Tibial nerve (tissue), 4 donors: ENCODE measurements at regions not wholly inside any gene's neighbourhood (a gene's known extent, or its start where the extent isn't known, plus 50 kb on each side); places are given as distances from the start of the nearest gene placed in this dataset.

Experiments
- DNase-seq, 2 donors: peaks; one replicate each; pipeline ENCODE4 v3.0.0-alpha.2; 2019; ENCODE audit warnings: low spot score in 2 of 2
- H3K27ac ChIP-seq, 4 donors: fragments of 200-600 bp; sonication (generic) in 3 of 4; one replicate each; pipeline ENCODE4 v1.5.1; 2017 to 2019; ENCODE audit warnings: mild to moderate bottlenecking in 1 of 4
- H3K27me3 ChIP-seq, 2 donors: fragments of 200-600 bp; sonication (generic) in 1 of 2; one replicate each; pipeline versions ENCODE4 v1.5.1 to v1.6.0; 2017 to 2019
- H3K36me3 ChIP-seq, 3 donors: fragments of 200-600 bp; sonication (generic); one replicate each; pipeline ENCODE4 v1.5.1; 2018 to 2019
- H3K4me1 ChIP-seq, 4 donors: fragments of 200-600 bp; sonication (generic) in 3 of 4; one replicate each; pipeline ENCODE4 v1.5.1; 2017 to 2019
- H3K4me3 ChIP-seq, 4 donors: fragments of 200-600 bp; sonication (generic) in 3 of 4; one replicate each; pipeline ENCODE4 v1.5.1; 2017 to 2019; ENCODE audit warnings: mild to moderate bottlenecking in 1 of 4, moderate library complexity in 1 of 4
- H3K9me3 ChIP-seq, 4 donors: fragments of 200-600 bp; sonication (generic) in 3 of 4; one replicate each; pipeline ENCODE4 v1.5.1; 2017 to 2019
- CTCF ChIP-seq, 5 experiments: fragments of 200-600 bp in 3 of 5; fragments of 450-650 bp in 2 of 5; sonication (generic) in 3 of 5; IDR thresholded peaks; one replicate each; pipeline ENCODE4 v1.5.1; 2016 to 2019; ENCODE audit warnings: antibody characterized with exemption in 5 of 5, mild to moderate bottlenecking in 3 of 5, moderate library complexity in 2 of 5
- EP300 ChIP-seq, 2 donors: sonication (generic); formaldehyde crosslinking; IDR thresholded peaks; one replicate each; pipeline ENCODE4 v1.6.1; 2017; ENCODE audit warnings: antibody characterized with exemption in 2 of 2, mild to moderate bottlenecking in 1 of 2
- POLR2A ChIP-seq, 2 donors: fragments of 450-650 bp; IDR thresholded peaks; one replicate each; pipeline ENCODE4 v1.6.1; 2017; ENCODE audit warnings: antibody characterized with exemption in 2 of 2, mild to moderate bottlenecking in 2 of 2, moderate library complexity in 2 of 2
- WGBS, 2 donors: methylation state at CpG; one replicate each; pipeline ENCODE4 v1.1.5; 2018; 5-methylcytosine and 5-hydroxymethylcytosine counted together

GRCh38 chr13:109384491-109385241 is 401.7 kb downstream of the IRS2 start:
- DNase-seq = no peak
- Histone ChIP-seq H3K27ac (no peak overlapping the region), H3K27me3 (no peaks in the 10 kb centered on the region), H3K4me1 (peaks cover 0 to 22% (median 8%) of the 10 kb centered on the region in 4 donors), H3K9me3 (no peaks in the 10 kb centered on the region), H3K36me3 (no peaks in the 10 kb centered on the region), H3K4me3 (no peak overlapping the region)
- TF ChIP-seq POLR2A (IDR thresholded peaks at IDR 0.05) (no peak), CTCF (IDR thresholded peaks at IDR 0.05) (no peak), EP300 (IDR thresholded peaks at IDR 0.05) (no peak)
- 58 to 66% methylated on average over 7 of the region's 7 CpGs for WGBS, 2 donors

- DNase-seq = no peak
- 80 to 93% methylated on average over 1 of the region's 1 CpG for WGBS, 2 donors
- Histone ChIP-seq H3K9me3 (no peaks in the 10 kb centered on the region), H3K36me3 (no peaks in the 10 kb centered on the region), H3K4me3 (no peak overlapping the region), H3K27me3 (no peaks in the 10 kb centered on the region), H3K4me1 (peaks cover 0 to 19% (median 5%) of the 10 kb centered on the region in 4 donors), H3K27ac (no peak overlapping the region)
- TF ChIP-seq EP300 (IDR thresholded peaks at IDR 0.05) = no peak
- TF ChIP-seq POLR2A (IDR thresholded peaks at IDR 0.05) = no peak
Observed at GRCh38 chr13:109383683-109384082, 402.7 kb downstream of the IRS2 start.

GRCh38 chr13:109381546-109382180 is 404.7 kb downstream of the IRS2 start:
- DNase-seq = no peak
- H3K9me3 ChIP-seq = no peaks in the 10 kb centered on the region
- H3K27ac ChIP-seq = peak overlapping the region in 2 of 4 donors; percentile 50 to 75
- WGBS, 2 donors = 16 to 23% methylated on average over 5 of the region's 5 CpGs
- peaks cover 0 to 19% (median 5%) of the 10 kb centered on the region in 4 donors for H3K4me1 ChIP-seq
- H3K36me3 ChIP-seq = no peaks in the 10 kb centered on the region
- H3K27me3 ChIP-seq = no peaks in the 10 kb centered on the region
- TF ChIP-seq CTCF (IDR thresholded peaks at IDR 0.05) = no peak
- TF ChIP-seq POLR2A (IDR thresholded peaks at IDR 0.05) = no peak
- TF ChIP-seq EP300 (IDR thresholded peaks at IDR 0.05) = peak in 1 of 2 donors; percentile 50
- H3K4me3 ChIP-seq = no peak overlapping the region

GRCh38 chr13:109380457-109380856 is 405.9 kb downstream of the IRS2 start:
- Histone ChIP-seq H3K4me1 (peaks cover 0 to 19% (median 5%) of the 10 kb centered on the region in 4 donors), H3K4me3 (no peak overlapping the region), H3K27ac (no peak overlapping the region), H3K36me3 (no peaks in the 10 kb centered on the region), H3K9me3 (no peaks in the 10 kb centered on the region), H3K27me3 (no peaks in the 10 kb centered on the region)
- 76% methylated on average over 7 of the region's 7 CpGs for WGBS, 2 donors
- no peak for DNase-seq
- TF ChIP-seq CTCF (IDR thresholded peaks at IDR 0.05) (no peak), POLR2A (IDR thresholded peaks at IDR 0.05) (no peak), EP300 (IDR thresholded peaks at IDR 0.05) (no peak)

DNA sequence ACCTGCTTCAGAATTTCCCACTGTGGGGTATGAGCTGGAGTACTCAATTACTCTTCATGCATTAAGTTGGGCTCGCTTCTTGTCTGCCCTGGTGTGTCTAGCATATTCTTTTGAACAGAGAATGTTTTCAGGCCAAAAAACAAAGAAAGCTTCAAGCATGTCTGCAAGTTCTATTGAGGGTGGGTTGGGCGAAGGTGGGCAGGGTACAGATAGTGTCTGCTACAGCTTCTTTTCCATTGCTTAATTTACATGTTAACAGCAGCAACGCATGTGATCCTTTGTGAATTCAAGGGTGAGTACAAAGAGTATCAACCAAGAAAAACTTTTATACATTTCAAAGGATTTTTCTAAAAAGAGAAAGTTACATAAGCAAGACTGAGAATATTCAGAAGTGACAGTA is 406.5 kb downstream of the IRS2 start:
- Histone ChIP-seq H3K27ac (no peak overlapping the region), H3K4me1 (peaks cover 0 to 19% (median 5%) of the 10 kb centered on the region in 4 donors), H3K36me3 (no peaks in the 10 kb centered on the region), H3K4me3 (no peak overlapping the region), H3K27me3 (no peaks in the 10 kb centered on the region), H3K9me3 (no peaks in the 10 kb centered on the region)
- 61 to 63% methylated on average over 3 of the region's 3 CpGs for WGBS, 2 donors
- no peak for TF ChIP-seq EP300 (IDR thresholded peaks at IDR 0.05)
- no peak for TF ChIP-seq CTCF (IDR thresholded peaks at IDR 0.05)
- no peak for DNase-seq
